ENCODE measurements at regions not wholly inside any gene's neighbourhood (a gene's known extent, or its start where the extent isn't known, plus 50 kb on each side); places are given as distances from the start of the nearest gene placed in this dataset.

DNA sequence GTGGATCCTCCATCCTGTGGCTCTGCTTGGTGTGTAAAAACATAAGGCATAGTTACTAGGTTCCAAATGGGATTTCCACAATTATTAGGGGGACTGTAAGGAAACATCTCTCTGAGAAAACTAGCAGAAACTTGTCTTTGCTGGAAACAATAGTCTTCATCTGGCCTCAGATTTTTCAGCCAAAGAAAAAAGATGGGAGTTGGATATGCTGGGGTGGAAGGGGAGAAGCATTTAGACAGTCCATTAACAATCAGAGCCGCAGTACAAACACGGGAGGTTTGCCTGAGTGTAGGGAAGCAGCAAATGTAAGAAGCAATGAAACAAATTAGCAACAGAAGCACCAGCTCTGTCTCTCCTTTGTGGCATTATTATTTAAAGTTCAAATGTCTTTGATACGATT is 402.7 kb upstream of the ZNF608 start:
- H3K9me3 ChIP-seq (ENCODE audit: control insufficient read depth, low read depth, low read length) = no peaks in the 10 kb centered on the region
- no peak for DNase-seq
- no peaks in the 10 kb centered on the region for H3K4me1 ChIP-seq (ENCODE audit: control insufficient read depth, insufficient read depth, low read length)
- H3K4me3 ChIP-seq (ENCODE audit: low read length) = no peak overlapping the region
- no CpG with 5 or more reads among the region's 3 CpGs for WGBS (ENCODE audit: insufficient coverage, low lambda C conversion rate)
- H3K27me3 ChIP-seq (ENCODE audit: control insufficient read depth, insufficient read depth, low read length) = no peaks in the 10 kb centered on the region
- H3K27ac ChIP-seq (ENCODE audit: low read length) = no peak overlapping the region
- no peaks in the 10 kb centered on the region for H3K36me3 ChIP-seq (ENCODE audit: control insufficient read depth, insufficient read depth, low read length)

DNA sequence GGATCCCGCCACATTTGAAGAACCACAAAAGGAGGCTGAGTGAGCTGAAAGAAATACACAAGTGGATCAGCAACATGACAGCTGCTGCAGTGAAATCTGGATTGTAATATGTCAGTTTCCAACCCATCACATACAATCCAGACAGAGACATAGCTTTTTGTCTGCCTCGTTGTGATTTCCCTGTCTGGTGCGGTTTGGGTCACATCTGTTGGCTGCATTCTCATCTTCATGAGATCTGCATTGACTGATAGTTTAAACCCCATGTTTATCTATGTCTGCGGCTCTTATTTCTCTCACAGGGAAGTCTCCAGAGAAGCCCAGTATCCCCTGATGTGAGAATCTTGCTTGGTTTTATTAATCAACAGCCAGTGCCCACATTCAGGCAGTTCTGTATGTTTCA is 403.1 kb upstream of the ZNF608 start:
- WGBS (ENCODE audit: insufficient coverage, low lambda C conversion rate) = 20% methylated on average over 1 of the region's 4 CpGs
- H3K27ac ChIP-seq (ENCODE audit: low read length) = no peak overlapping the region
- DNase-seq = no peak
- no peak overlapping the region for H3K4me3 ChIP-seq (ENCODE audit: low read length)
- H3K27me3 ChIP-seq (ENCODE audit: control insufficient read depth, insufficient read depth, low read length) = no peaks in the 10 kb centered on the region
- no peaks in the 10 kb centered on the region for H3K4me1 ChIP-seq (ENCODE audit: control insufficient read depth, insufficient read depth, low read length)
- no peaks in the 10 kb centered on the region for H3K36me3 ChIP-seq (ENCODE audit: control insufficient read depth, insufficient read depth, low read length)
- no peaks in the 10 kb centered on the region for H3K9me3 ChIP-seq (ENCODE audit: control insufficient read depth, low read depth, low read length)

DNA sequence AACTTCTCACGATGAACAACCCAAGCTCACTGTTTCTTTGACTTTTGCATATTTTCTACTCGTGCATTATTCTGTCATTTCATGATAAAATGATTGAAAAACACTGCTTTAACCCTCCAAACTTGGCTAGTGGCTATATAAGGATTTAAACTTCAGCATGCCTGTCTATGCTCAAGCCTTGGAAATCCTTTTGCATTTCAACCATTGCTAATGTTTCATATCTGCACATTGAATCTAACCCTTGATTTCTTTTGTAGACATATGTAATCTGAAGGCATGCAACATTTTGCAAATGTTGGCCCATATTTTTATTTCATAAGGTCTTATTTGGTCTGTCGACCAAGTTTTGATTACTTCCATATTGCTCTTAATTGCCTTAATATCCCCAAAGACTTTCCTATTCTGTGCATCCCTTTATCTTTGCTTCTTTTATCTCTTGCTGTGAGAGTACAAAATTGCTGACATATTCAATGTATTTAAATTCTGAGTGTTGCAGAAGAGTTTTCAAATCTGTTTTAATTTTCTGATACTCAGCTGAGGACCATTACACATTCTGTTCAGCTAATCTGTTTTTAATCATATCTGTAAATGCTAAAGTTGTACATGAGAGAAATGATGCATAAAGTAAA is 403.7 kb upstream of the ZNF608 start:
- no peaks in the 10 kb centered on the region for H3K4me1 ChIP-seq (ENCODE audit: control insufficient read depth, insufficient read depth, low read length)
- 84% methylated on average over 2 of the region's 3 CpGs for WGBS (ENCODE audit: insufficient coverage, low lambda C conversion rate)
- DNase-seq = no peak
- H3K36me3 ChIP-seq (ENCODE audit: control insufficient read depth, insufficient read depth, low read length) = no peaks in the 10 kb centered on the region
- H3K4me3 ChIP-seq (ENCODE audit: low read length) = no peak overlapping the region
- H3K27me3 ChIP-seq (ENCODE audit: control insufficient read depth, insufficient read depth, low read length) = no peaks in the 10 kb centered on the region
- no peaks in the 10 kb centered on the region for H3K9me3 ChIP-seq (ENCODE audit: control insufficient read depth, low read depth, low read length)
- no peak overlapping the region for H3K27ac ChIP-seq (ENCODE audit: low read length)

DNA sequence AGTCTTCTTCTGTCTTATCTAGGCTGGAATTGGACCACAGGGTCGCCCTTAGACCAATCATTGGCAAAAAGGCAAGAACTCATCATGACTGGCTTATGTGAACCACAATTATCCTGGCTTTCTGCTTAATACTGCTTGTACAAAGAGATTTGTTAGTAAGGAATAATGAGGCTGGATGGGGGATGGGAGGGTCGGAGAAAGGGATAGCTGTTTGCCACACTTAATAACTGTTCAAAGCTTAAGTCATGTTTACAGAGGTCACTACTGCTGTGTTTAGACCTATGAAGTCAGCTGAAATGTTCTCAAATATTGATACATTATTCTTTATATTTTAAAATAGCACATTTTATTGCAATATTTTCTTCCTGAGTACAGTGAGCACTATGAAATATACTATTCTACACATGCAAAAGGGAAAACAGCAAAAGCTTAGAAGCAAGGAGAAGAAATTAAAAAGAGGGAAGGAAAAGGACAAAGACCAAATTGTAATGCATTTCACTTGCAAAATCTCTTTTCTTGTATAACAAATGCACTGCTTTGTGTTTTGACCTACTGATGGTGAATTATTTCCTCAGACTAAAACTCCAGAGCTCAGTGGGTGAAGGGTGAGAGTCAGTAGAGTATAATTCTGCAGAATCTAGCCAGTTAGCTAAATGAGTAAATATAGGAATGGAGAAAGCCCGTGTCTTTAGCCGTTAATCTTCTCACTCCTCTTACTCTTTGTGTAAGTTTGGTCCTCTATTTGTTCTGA is 404.9 kb upstream of the ZNF608 start:
- WGBS (ENCODE audit: insufficient coverage, low lambda C conversion rate) = no CpG with 5 or more reads among the region's 4 CpGs
- Histone ChIP-seq H3K9me3 (ENCODE audit: control insufficient read depth, low read depth, low read length) (no peaks in the 10 kb centered on the region), H3K27me3 (ENCODE audit: control insufficient read depth, insufficient read depth, low read length) (no peaks in the 10 kb centered on the region), H3K27ac (ENCODE audit: low read length) (no peak overlapping the region), H3K4me3 (ENCODE audit: low read length) (no peak overlapping the region), H3K4me1 (ENCODE audit: control insufficient read depth, insufficient read depth, low read length) (no peaks in the 10 kb centered on the region), H3K36me3 (ENCODE audit: control insufficient read depth, insufficient read depth, low read length) (no peaks in the 10 kb centered on the region)
- DNase-seq = no peak

DNA sequence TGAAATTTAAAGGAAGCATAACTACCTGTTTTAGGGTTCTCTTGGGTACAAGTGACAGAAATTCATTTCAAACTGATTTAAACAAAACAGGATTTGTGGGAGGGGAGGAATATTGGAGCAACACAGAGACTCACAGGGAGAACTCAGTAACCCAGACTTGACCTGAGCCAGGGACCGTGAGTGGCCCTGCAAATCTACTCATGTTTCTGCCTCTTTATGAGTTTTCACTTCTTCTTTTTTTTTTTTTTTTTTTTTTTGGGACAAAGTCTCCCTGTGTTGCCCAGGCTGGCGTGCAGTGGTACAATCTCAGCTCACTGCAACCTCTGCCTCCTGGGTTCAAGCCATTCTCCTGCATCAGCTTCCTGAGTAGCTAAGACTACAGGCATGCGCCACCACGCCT is 405.6 kb upstream of the ZNF608 start:
- no peaks in the 10 kb centered on the region for H3K9me3 ChIP-seq (ENCODE audit: control insufficient read depth, low read depth, low read length)
- H3K4me3 ChIP-seq (ENCODE audit: low read length) = no peak overlapping the region
- DNase-seq = no peak
- no peak overlapping the region for H3K27ac ChIP-seq (ENCODE audit: low read length)
- no peaks in the 10 kb centered on the region for H3K4me1 ChIP-seq (ENCODE audit: control insufficient read depth, insufficient read depth, low read length)
- no peaks in the 10 kb centered on the region for H3K27me3 ChIP-seq (ENCODE audit: control insufficient read depth, insufficient read depth, low read length)
- WGBS (ENCODE audit: insufficient coverage, low lambda C conversion rate) = no CpG with 5 or more reads among the region's 4 CpGs
- no peaks in the 10 kb centered on the region for H3K36me3 ChIP-seq (ENCODE audit: control insufficient read depth, insufficient read depth, low read length)

DNA sequence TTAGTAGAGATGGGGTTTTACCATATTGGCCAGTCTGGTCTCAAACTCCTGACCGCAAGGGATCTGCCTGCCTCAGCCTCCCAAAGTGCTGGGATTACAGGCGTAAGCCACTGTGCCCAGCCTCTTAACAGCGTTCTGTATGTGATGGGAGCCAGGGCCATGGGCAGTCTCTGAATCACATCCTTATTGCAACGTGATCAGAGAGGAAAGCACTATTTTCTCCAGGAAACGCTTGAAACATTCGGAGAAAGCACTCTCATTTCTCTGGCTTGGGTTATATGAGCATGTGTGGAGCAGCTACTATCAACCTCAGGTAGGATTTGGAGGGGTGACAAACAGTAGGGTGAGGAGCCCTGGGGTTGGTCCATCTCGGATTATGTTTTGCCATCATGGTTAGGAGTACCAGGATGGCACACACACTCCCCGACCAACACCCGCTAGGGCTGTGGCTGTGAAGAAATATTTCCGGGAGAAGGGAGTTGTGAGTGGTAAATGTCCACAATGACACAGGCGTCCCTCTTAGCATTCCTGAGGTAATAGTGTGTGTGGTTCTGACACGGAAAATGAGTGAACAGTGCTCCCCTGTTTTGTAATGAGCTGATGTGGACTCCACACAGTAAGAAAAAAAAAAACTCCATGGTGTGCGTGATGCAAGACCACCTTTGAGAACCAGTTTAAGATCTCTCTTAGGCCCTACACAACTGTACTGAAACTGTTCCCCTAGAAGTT is 406.2 kb upstream of the ZNF608 start:
- Histone ChIP-seq H3K27ac (ENCODE audit: low read length) (no peak overlapping the region), H3K36me3 (ENCODE audit: control insufficient read depth, insufficient read depth, low read length) (no peaks in the 10 kb centered on the region), H3K4me3 (ENCODE audit: low read length) (no peak overlapping the region), H3K4me1 (ENCODE audit: control insufficient read depth, insufficient read depth, low read length) (no peaks in the 10 kb centered on the region), H3K27me3 (ENCODE audit: control insufficient read depth, insufficient read depth, low read length) (no peaks in the 10 kb centered on the region), H3K9me3 (ENCODE audit: control insufficient read depth, low read depth, low read length) (no peaks in the 10 kb centered on the region)
- no CpG with 5 or more reads among the region's 13 CpGs for WGBS (ENCODE audit: insufficient coverage, low lambda C conversion rate)
- no peak for DNase-seq

DNA sequence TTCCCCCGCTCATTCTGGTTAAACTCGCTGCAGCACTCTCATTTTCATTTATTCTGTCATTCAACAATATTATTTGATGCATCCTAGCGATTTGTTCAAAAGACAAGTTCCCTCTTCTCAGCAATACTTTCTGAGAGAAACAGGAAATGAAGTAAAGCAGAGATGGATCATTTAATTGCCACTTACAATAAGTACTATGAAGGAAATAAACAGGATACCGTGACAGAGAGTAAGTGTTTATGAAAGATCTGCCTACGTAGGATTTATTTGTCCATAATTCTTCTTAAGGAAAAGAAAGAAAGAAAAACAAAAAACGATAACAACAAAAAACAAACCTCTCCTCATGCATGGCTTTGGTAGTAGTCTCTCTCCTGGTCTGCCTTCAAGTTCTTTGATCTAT is 406.8 kb upstream of the ZNF608 start:
- Histone ChIP-seq H3K4me3 (ENCODE audit: low read length) (no peak overlapping the region), H3K36me3 (ENCODE audit: control insufficient read depth, insufficient read depth, low read length) (no peaks in the 10 kb centered on the region), H3K27me3 (ENCODE audit: control insufficient read depth, insufficient read depth, low read length) (no peaks in the 10 kb centered on the region), H3K4me1 (ENCODE audit: control insufficient read depth, insufficient read depth, low read length) (no peaks in the 10 kb centered on the region), H3K9me3 (ENCODE audit: control insufficient read depth, low read depth, low read length) (no peaks in the 10 kb centered on the region), H3K27ac (ENCODE audit: low read length) (peak overlapping the region; percentile 11)
- 54% methylated on average over 5 of the region's 6 CpGs for WGBS (ENCODE audit: insufficient coverage, low lambda C conversion rate)
- no peak for DNase-seq

DNA sequence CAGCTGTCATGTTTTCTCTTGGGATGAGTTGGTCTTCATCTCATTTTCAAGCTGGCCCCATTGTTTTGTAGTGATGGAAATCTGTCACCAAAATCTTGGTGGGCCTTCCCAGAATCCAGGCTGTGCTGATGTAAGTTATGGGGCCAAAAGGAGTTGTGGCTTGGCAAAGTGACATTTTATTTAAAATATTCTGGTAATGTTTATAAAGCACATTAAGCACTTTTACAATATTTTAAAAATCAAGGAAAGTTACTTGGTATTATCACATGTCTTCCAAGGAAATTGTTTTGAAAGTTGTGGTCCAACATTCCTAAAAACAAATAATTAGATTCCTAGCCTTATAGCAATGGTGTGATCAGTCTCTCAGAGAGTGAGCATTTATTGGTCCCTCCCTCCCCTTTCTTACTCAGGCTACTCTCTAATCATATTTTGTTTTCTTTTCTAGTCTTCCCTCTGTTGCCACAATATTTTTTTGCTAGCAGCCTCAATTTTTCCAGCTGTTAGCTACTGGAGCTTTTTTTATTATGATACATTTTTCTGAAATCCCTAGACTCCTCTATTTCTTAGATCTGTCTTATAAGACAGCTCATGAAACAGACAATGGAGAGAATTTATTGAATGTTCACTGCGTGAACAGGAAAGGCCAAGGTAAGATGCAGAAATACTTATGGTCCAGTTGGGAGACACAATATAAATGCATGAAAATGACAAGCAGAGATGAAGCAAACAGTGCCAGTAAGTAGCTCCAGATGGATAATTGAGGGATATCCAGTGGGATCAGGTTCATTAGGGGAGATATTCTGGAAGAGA is 408.1 kb upstream of the ZNF608 start:
- Histone ChIP-seq H3K27ac (ENCODE audit: low read length) (no peak overlapping the region), H3K9me3 (ENCODE audit: control insufficient read depth, low read depth, low read length) (no peaks in the 10 kb centered on the region), H3K36me3 (ENCODE audit: control insufficient read depth, insufficient read depth, low read length) (no peaks in the 10 kb centered on the region), H3K4me1 (ENCODE audit: control insufficient read depth, insufficient read depth, low read length) (no peaks in the 10 kb centered on the region), H3K4me3 (ENCODE audit: low read length) (no peak overlapping the region), H3K27me3 (ENCODE audit: control insufficient read depth, insufficient read depth, low read length) (no peaks in the 10 kb centered on the region)
- DNase-seq = no peak
- WGBS (ENCODE audit: insufficient coverage, low lambda C conversion rate) = 0% methylated on average over 1 of the region's 1 CpG

DNA sequence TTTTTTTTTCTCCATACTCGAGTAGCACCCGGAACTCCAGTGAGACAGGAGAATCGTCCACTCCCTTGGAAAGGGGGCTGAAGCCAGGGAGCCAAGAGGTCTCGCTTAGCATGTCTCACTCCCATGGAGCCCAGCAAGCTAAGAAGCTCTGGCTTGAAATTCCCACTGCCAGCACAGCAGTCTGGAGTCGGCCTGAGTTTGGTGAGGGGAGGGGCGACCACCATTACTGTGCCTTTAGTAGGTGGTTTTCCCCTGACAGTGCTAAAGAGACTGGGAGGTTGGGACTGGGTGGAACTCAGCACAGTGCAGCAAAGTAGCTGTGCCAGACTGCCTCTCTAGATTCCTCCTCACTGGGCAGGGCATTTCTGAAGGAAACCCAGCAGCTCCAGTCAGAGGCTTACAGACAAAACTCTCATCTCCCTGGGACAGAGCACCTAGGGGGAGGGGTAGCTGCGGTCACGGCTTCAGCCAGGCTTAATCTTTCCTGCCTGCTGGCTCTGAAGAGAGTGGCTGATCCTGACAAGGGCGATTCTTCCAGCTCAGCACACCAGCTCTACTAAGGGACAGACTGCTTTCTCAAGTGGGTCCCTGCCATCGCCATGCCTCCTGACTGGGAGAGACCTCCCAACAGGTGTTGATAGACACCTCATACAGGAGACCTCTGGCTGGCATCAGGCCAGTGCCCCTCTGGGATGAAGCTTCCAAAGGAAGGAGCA is 414.5 kb upstream of the ZNF608 start:
- Histone ChIP-seq H3K27ac (ENCODE audit: low read length) (no peak overlapping the region), H3K4me1 (ENCODE audit: control insufficient read depth, insufficient read depth, low read length) (no peaks in the 10 kb centered on the region), H3K9me3 (ENCODE audit: control insufficient read depth, low read depth, low read length) (no peaks in the 10 kb centered on the region), H3K4me3 (ENCODE audit: low read length) (no peak overlapping the region), H3K36me3 (ENCODE audit: control insufficient read depth, insufficient read depth, low read length) (no peaks in the 10 kb centered on the region), H3K27me3 (ENCODE audit: control insufficient read depth, insufficient read depth, low read length) (no peaks in the 10 kb centered on the region)
- DNase-seq = no peak
- no CpG with 5 or more reads among the region's 10 CpGs for WGBS (ENCODE audit: insufficient coverage, low lambda C conversion rate)

DNA sequence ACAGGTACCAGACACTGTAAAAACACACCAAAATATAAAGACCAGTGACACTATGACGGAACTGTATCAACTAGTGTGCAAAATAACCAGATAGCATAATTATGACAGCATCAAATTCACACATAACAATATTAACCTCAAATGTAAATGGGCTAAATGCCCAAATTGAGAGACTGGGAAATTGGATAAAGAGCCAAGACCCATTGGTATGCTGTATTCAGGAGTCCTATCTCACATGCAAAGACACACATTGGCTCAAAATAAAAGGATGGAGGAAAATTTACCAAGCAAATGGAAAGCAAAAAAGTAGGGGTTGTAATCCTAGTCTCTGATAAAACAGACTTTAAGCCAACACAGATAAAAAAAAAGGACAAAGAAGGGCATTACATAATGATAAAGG is 416.3 kb upstream of the ZNF608 start:
- Histone ChIP-seq H3K36me3 (ENCODE audit: control insufficient read depth, insufficient read depth, low read length) (no peaks in the 10 kb centered on the region), H3K4me1 (ENCODE audit: control insufficient read depth, insufficient read depth, low read length) (no peaks in the 10 kb centered on the region), H3K9me3 (ENCODE audit: control insufficient read depth, low read depth, low read length) (peaks cover 3% of the 10 kb centered on the region), H3K27ac (ENCODE audit: low read length) (no peak overlapping the region), H3K4me3 (ENCODE audit: low read length) (no peak overlapping the region), H3K27me3 (ENCODE audit: control insufficient read depth, insufficient read depth, low read length) (no peaks in the 10 kb centered on the region)
- DNase-seq = no peak
- WGBS (ENCODE audit: insufficient coverage, low lambda C conversion rate) = no CpG with 5 or more reads among the region's 1 CpG
